PC-9 (cell line): ENCODE measurements at regions not wholly inside any gene's neighbourhood (a gene's known extent, or its start where the extent isn't known, plus 50 kb on each side); places are given as distances from the start of the nearest gene placed in this dataset.

Experiments used
- BruUV-seq: library from RNA; stranded (reverse); fragments of 400-500 nt; replicated peaks from 2 replicates; lab custom pipeline; 2021; lab: Mats Ljungman, UMichigan
- CTCF ChIA-PET: fragments of 300-600 bp; sonication (Branson Sonifier 250); formaldehyde crosslinking; loops from one replicate; lab custom pipeline; 2022; ENCODE audit warnings: antibody characterized with exemption; lab: Charles Lee
- POLR2A ChIA-PET: fragments of 300-600 bp; sonication (Branson Sonifier 250); formaldehyde crosslinking; loops from one replicate; lab custom pipeline; 2022; ENCODE audit warnings: antibody characterized with exemption; ENCODE audit not compliant: unreplicated experiment; lab: Charles Lee
- DNase-seq, 2 experiments: peaks; one replicate each; pipeline versions ENCODE4 v3.0.0 to v3.0.0-alpha.2; 2015 to 2022; ENCODE audit warnings: mixed read lengths in 1 of 2
- H2AFZ ChIP-seq: fragments of 200-600 bp; sonication (generic); 2 replicates; pipeline ENCODE4 v1.8.1; 2017; ENCODE audit warnings: antibody characterized with exemption
- H3F3A ChIP-seq: fragments of 200-600 bp; sonication (generic); 2 replicates; pipeline ENCODE4 v1.8.1; 2017; ENCODE audit warnings: antibody characterized with exemption, mild to moderate bottlenecking, low read depth; ENCODE audit not compliant: insufficient read depth
- H3K27ac ChIP-seq: fragments of 200-600 bp; sonication (generic); 2 replicates; pipeline ENCODE4 v1.6.1; 2016; ENCODE audit warnings: mixed run types
- H3K27me3 ChIP-seq: fragments of 200-600 bp; sonication (generic); 2 replicates; pipeline ENCODE4 v1.6.1; 2016; ENCODE audit warnings: low read depth, mixed run types; ENCODE audit not compliant: insufficient read depth
- H3K36me3 ChIP-seq: fragments of 200-600 bp; sonication (generic); 2 replicates; pipeline ENCODE4 v1.6.1; 2016; ENCODE audit warnings: low read depth, mixed run types
- H3K4me1 ChIP-seq: fragments of 200-600 bp; sonication (generic); replicated peaks from 2 replicates; pipeline ENCODE4 v1.6.1; 2016; ENCODE audit warnings: mixed run types; ENCODE audit not compliant: insufficient read depth
- H3K4me2 ChIP-seq: fragments of 200-600 bp; sonication (generic); 2 replicates; pipeline ENCODE4 v1.6.1; 2017; ENCODE audit warnings: mixed run types
- H3K4me3 ChIP-seq: fragments of 200-600 bp; sonication (generic); 2 replicates; pipeline ENCODE4 v1.6.1; 2016; ENCODE audit warnings: mixed run types
- H3K79me2 ChIP-seq: fragments of 200-600 bp; sonication (generic); 2 replicates; pipeline ENCODE4 v1.6.1; 2017; ENCODE audit warnings: low read depth, mixed run types
- H3K9me2 ChIP-seq: fragments of 200-600 bp; sonication (generic); 2 replicates; pipeline ENCODE4 v1.8.1; 2017; ENCODE audit warnings: mild to moderate bottlenecking; ENCODE audit not compliant: insufficient read depth
- H3K9me3 ChIP-seq: fragments of 200-600 bp; sonication (generic); 2 replicates; pipeline ENCODE4 v1.8.1; 2016; ENCODE audit warnings: low read depth; ENCODE audit not compliant: insufficient read depth
- H4K20me1 ChIP-seq: fragments of 200-600 bp; sonication (generic); 2 replicates; pipeline ENCODE4 v1.8.1; 2017; ENCODE audit not compliant: insufficient read depth
- EZH2 ChIP-seq: fragments of 200-600 bp; sonication (generic); IDR thresholded peaks from 2 replicates; pipeline ENCODE4 v1.8.0; 2017; ENCODE audit warnings: antibody characterized with exemption, low read depth
- intact Hi-C: fragments of 100-400 bp; cut with micrococcal nuclease; formaldehyde crosslinking; loops from one replicate; pipeline ENCODE4 v1.10.0; 2022; ENCODE audit not compliant: unreplicated experiment
- TF ChIP-seq, protein P1 (sequence below): fragments of 200-600 bp; sonication (generic); conservative IDR thresholded peaks from 2 replicates; pipeline ENCODE4 v1.6.1; 2017; ENCODE audit warnings: mixed run types, antibody characterized with exemption, mild to moderate bottlenecking, moderate library complexity

DNA sequence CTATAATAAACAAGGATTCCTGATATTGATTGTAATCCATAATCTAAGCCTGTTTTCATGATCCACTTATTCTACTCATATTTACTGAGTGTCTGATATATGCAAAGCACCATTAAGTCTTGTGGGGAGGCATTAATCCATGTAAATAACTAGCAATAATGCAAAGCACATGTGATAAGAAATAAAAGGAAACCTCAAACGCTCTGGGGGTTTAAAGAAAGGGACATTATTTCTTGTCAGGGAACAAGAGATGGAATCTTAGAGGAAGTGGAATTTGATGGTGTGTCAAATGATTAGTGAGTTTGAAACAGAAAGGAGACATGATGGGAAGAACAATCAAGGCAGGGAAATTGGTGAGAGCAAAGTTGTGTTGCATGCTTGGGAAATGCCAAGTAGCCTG lies 57.4 kb upstream of the FLT1 start:
- H3K9me2 ChIP-seq = no peaks in the 10 kb centered on the region
- H3K9me3 ChIP-seq = no peaks in the 10 kb centered on the region
- no peak overlapping the region for H2AFZ ChIP-seq
- intact Hi-C loops = no loop called here
- ChIA-PET CTCF (no interaction called here), POLR2A (no interaction called here)
- no peaks in the 10 kb centered on the region for H3F3A ChIP-seq
- H3K36me3 ChIP-seq = no peaks in the 10 kb centered on the region
- H3K4me3 ChIP-seq = no peak overlapping the region
- H3K4me2 ChIP-seq = no peak overlapping the region
- H3K4me1 ChIP-seq = no peaks in the 10 kb centered on the region
- DNase-seq = no peak
- H3K27me3 ChIP-seq = peaks cover 79% of the 10 kb centered on the region
- no peak overlapping the region for H3K27ac ChIP-seq
- no peaks in the 10 kb centered on the region for H3K79me2 ChIP-seq
- TF ChIP-seq, protein P1, sequence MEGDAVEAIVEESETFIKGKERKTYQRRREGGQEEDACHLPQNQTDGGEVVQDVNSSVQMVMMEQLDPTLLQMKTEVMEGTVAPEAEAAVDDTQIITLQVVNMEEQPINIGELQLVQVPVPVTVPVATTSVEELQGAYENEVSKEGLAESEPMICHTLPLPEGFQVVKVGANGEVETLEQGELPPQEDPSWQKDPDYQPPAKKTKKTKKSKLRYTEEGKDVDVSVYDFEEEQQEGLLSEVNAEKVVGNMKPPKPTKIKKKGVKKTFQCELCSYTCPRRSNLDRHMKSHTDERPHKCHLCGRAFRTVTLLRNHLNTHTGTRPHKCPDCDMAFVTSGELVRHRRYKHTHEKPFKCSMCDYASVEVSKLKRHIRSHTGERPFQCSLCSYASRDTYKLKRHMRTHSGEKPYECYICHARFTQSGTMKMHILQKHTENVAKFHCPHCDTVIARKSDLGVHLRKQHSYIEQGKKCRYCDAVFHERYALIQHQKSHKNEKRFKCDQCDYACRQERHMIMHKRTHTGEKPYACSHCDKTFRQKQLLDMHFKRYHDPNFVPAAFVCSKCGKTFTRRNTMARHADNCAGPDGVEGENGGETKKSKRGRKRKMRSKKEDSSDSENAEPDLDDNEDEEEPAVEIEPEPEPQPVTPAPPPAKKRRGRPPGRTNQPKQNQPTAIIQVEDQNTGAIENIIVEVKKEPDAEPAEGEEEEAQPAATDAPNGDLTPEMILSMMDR = no peak
- TF ChIP-seq EZH2 = no peak
- H4K20me1 ChIP-seq = no peaks in the 10 kb centered on the region
- BruUV-seq = no TSS peak

DNA sequence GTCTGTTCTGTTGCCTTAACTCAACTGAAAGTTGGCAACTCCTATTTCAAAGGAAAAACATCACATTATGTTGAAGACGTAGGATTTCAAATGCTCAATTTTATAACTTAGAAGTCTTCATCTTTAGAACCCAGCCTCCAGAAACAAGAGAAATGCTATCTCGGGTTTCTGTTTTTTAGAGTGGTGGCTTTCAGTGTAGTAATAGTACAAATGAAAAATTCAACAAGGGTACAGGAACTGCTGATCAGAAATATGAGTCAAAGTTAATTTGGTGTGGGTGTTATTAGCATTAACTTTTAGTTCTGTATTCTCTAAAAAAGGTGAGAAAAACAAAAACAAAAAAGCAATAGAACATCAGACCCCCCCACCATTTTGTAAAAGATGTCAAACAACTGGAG lies 56.6 kb upstream of the FLT1 start:
- POLR2A ChIA-PET = no interaction called here
- intact Hi-C loops = no loop called here
- Histone ChIP-seq H3K79me2 (no peaks in the 10 kb centered on the region), H3F3A (no peaks in the 10 kb centered on the region), H2AFZ (no peak overlapping the region), H4K20me1 (no peaks in the 10 kb centered on the region), H3K4me1 (no peaks in the 10 kb centered on the region), H3K27ac (no peak overlapping the region), H3K27me3 (peaks cover 77% of the 10 kb centered on the region), H3K4me2 (no peak overlapping the region), H3K9me3 (no peaks in the 10 kb centered on the region), H3K9me2 (no peaks in the 10 kb centered on the region), H3K4me3 (no peak overlapping the region), H3K36me3 (no peaks in the 10 kb centered on the region)
- BruUV-seq = no TSS peak
- no peak for TF ChIP-seq EZH2
- TF ChIP-seq, protein P1 = no peak
- CTCF ChIA-PET = no interaction called here
- no peak for DNase-seq

DNA sequence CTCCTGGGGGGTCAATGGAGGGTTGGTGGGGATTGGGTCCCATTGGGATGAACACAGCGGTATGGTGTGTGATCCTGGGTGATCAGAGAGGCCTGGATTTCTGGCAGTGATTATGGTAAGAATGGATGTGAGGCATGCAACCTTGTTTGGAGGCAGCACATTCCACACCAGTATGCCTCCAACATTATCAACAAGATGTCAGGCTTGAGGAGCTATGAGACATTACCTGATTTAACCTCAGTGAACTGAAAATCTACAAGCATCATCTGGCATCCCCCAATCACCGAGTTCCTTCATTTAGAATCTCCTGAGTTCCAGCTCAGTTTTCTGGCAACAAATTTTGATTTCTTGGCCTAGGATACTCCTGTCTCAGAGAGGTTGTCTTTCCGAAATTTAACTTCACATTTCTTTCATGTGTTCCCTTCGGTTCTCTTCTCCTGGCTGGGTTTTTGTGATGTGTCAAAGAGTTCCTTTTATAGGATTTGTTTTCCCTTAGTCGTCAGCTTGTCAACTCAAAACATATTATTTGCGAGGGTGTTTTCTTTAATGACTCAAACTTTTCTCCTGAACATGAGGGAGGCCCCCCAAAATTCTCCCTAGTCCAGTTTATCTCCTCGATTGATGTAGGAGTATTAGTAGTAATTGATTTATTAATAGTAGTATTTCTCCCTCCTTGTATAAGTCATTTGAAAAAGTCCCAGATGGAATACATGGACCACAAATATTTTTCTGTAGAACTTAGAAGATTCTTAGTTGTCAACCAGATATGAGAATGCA lies 56.0 kb upstream of the FLT1 start:
- Histone ChIP-seq H3K9me3 (no peaks in the 10 kb centered on the region), H3K79me2 (no peaks in the 10 kb centered on the region), H4K20me1 (no peaks in the 10 kb centered on the region), H2AFZ (no peak overlapping the region), H3K36me3 (no peaks in the 10 kb centered on the region), H3K27ac (no peak overlapping the region), H3K27me3 (peaks cover 81% of the 10 kb centered on the region), H3K9me2 (no peaks in the 10 kb centered on the region), H3K4me1 (no peaks in the 10 kb centered on the region), H3K4me2 (no peak overlapping the region), H3F3A (no peaks in the 10 kb centered on the region), H3K4me3 (no peak overlapping the region)
- BruUV-seq = no TSS peak
- DNase-seq = no peak
- TF ChIP-seq, protein P1 = no peak
- no peak for TF ChIP-seq EZH2
- intact Hi-C loops = no loop called here
- POLR2A ChIA-PET = no interaction called here
- CTCF ChIA-PET = no interaction called here
